Liver (tissue), 8 donors: ENCODE measurements at regions not wholly inside any gene's neighbourhood (a gene's known extent, or its start where the extent isn't known, plus 50 kb on each side); places are given as distances from the start of the nearest gene placed in this dataset.
"Not testable (repeated sequence)": the region's sequence is repeated elsewhere in the genome, so short reads cannot be mapped to it uniquely, and the experiment has no call there.

ENCODE experiments used
- DNase-seq: peaks from one replicate; pipeline ENCODE4 v3.0.0-alpha.2; 2017; ENCODE audit warnings: low spot score
- H3K27ac ChIP-seq, 2 donors: one replicate each; pipeline ENCODE4 v1.7.0; 2013; ENCODE audit warnings: inconsistent platforms in 2 of 2, low read length in 2 of 2, control low read depth in 1 of 2, low read depth in 1 of 2, mild to moderate bottlenecking in 1 of 2
- H3K27me3 ChIP-seq, 4 donors: one replicate each; pipeline versions ENCODE4 v1.6.1 to v1.7.0; 2013; ENCODE audit warnings: low read length in 3 of 4, inconsistent platforms in 1 of 4, mild to moderate bottlenecking in 1 of 4, moderate library complexity in 1 of 4; ENCODE audit not compliant: control insufficient read depth in 4 of 4, insufficient read depth in 4 of 4
- H3K36me3 ChIP-seq, 4 donors: one replicate each; pipeline versions ENCODE4 v1.6.1 to v1.7.0; 2013; ENCODE audit warnings: low read length in 3 of 4, mild to moderate bottlenecking in 3 of 4, low read depth in 1 of 4, moderate library complexity in 1 of 4; ENCODE audit not compliant: control insufficient read depth in 4 of 4, insufficient read depth in 3 of 4
- H3K4me1 ChIP-seq, 4 donors: one replicate each; pipeline versions ENCODE4 v1.6.1 to v1.7.0; 2013; ENCODE audit warnings: low read length in 3 of 4, mild to moderate bottlenecking in 3 of 4, moderate library complexity in 1 of 4; ENCODE audit not compliant: control insufficient read depth in 4 of 4, insufficient read depth in 4 of 4
- H3K4me3 ChIP-seq, 3 donors: one replicate each; pipeline versions ENCODE4 v1.6.1 to v1.7.0; 2013; ENCODE audit warnings: low read length in 3 of 3, control low read depth in 1 of 3, low read depth in 1 of 3, mild to moderate bottlenecking in 1 of 3
- H3K9ac ChIP-seq, 2 donors: one replicate each; pipeline ENCODE4 v1.7.0; 2013; ENCODE audit warnings: low read length in 2 of 2, mild to moderate bottlenecking in 2 of 2, moderate library complexity in 2 of 2, control low read depth in 1 of 2, low read depth in 1 of 2
- H3K9me3 ChIP-seq, 4 donors: one replicate each; pipeline versions ENCODE4 v1.6.1 to v1.7.0; 2013; ENCODE audit warnings: low read length in 3 of 4; ENCODE audit not compliant: control insufficient read depth in 4 of 4
- ATF3 ChIP-seq: IDR thresholded peaks from 2 replicates; pipeline ENCODE4 v1.6.1; 2016; ENCODE audit warnings: antibody characterized with exemption
- CTCF ChIP-seq: fragments of 150-350 bp; IDR thresholded peaks from 2 replicates; pipeline ENCODE4 v1.5.1; 2017; ENCODE audit warnings: improper control_type of control experiment, low read depth, low read length; ENCODE audit not compliant: missing input control
- EGR1 ChIP-seq, 2 donors: IDR thresholded peaks; 2 replicates each; pipeline ENCODE4 v1.6.1; 2016 to 2018; ENCODE audit warnings: antibody characterized with exemption in 2 of 2, low read depth in 2 of 2
- FOXA1 ChIP-seq: IDR thresholded peaks from 2 replicates; pipeline ENCODE4 v1.6.1; 2016; ENCODE audit warnings: antibody characterized with exemption
- FOXA2 ChIP-seq: IDR thresholded peaks from 2 replicates; pipeline ENCODE4 v1.6.1; 2016; ENCODE audit warnings: antibody characterized with exemption
- GABPA ChIP-seq, 2 donors: IDR thresholded peaks in 1 of 2; conservative IDR thresholded peaks in 1 of 2; 2 replicates each; pipeline ENCODE4 v1.6.1; 2016; ENCODE audit warnings: antibody characterized with exemption in 2 of 2, mild to moderate bottlenecking in 1 of 2, moderate library complexity in 1 of 2
- MAX ChIP-seq: IDR thresholded peaks from 2 replicates; pipeline ENCODE4 v1.6.1; 2016; ENCODE audit warnings: antibody characterized with exemption
- NR2F2 ChIP-seq: IDR thresholded peaks from 2 replicates; pipeline ENCODE4 v1.6.1; 2016; ENCODE audit warnings: antibody characterized with exemption
- RAD21 ChIP-seq, 2 donors: IDR thresholded peaks; 2 replicates each; pipeline ENCODE4 v1.6.1; 2016; ENCODE audit warnings: antibody characterized with exemption in 2 of 2, mild to moderate bottlenecking in 2 of 2
- REST ChIP-seq: IDR thresholded peaks from 2 replicates; pipeline ENCODE4 v1.6.1; 2016; ENCODE audit warnings: antibody characterized with exemption, mild to moderate bottlenecking
- RXRA ChIP-seq, 2 donors: IDR thresholded peaks; 2 replicates each; pipeline ENCODE4 v1.6.1; 2017 to 2018; ENCODE audit warnings: antibody characterized with exemption in 2 of 2, mild to moderate bottlenecking in 1 of 2
- SP1 ChIP-seq: IDR thresholded peaks from 2 replicates; pipeline ENCODE4 v1.6.1; 2018; ENCODE audit warnings: antibody characterized with exemption, mild to moderate bottlenecking
- ZBTB33 ChIP-seq: IDR thresholded peaks from 2 replicates; pipeline ENCODE4 v1.6.1; 2016; ENCODE audit warnings: antibody characterized with exemption
- WGBS: extraction: QIAGEN DNeasy Blood & Tissue Kit; methylation state at CpG from one replicate; pipeline ENCODE4 v1.1.7; 2013; 5-methylcytosine and 5-hydroxymethylcytosine counted together
- donor health status: healthy.
- donor health status: healthy.
- donor health status: healthy.
- donor health status: healthy.
- donor health status: healthy.

- DNase-seq, result no peak
- 73% methylated on average over 5 of the region's 5 CpGs for WGBS
- H3K27me3 ChIP-seq, result no peaks in the 10 kb centered on the region
- no peak overlapping the region for H3K4me3 ChIP-seq
- no peak for TF ChIP-seq NR2F2
- no peak for TF ChIP-seq RXRA (IDR thresholded peaks at IDR 0.05)
- no peak for TF ChIP-seq GABPA (IDR thresholded peaks at IDR 0.05 in 1 of 2, conservative IDR thresholded peaks at IDR 0.05 in 1 of 2)
- TF ChIP-seq ATF3, result no peak
- TF ChIP-seq FOXA1, result no peak
- H3K36me3 ChIP-seq, result no peaks in the 10 kb centered on the region
- H3K9ac ChIP-seq, result no peak overlapping the region
- no peaks in the 10 kb centered on the region for H3K4me1 ChIP-seq
- H3K27ac ChIP-seq, result no peak overlapping the region
- H3K9me3 ChIP-seq, result no peaks in the 10 kb centered on the region
These were observed 281.1 kb upstream of the PROK2 start for GRCh38 chr3:72065872-72066641.

GRCh38 chr3:72065236-72065635 is 280.3 kb upstream of the PROK2 start:
- H3K9me3 ChIP-seq, result no peaks in the 10 kb centered on the region
- no peaks in the 10 kb centered on the region for H3K36me3 ChIP-seq
- no peaks in the 10 kb centered on the region for H3K4me1 ChIP-seq
- H3K27me3 ChIP-seq, result no peaks in the 10 kb centered on the region
- no peak overlapping the region for H3K9ac ChIP-seq
- H3K27ac ChIP-seq, result no peak overlapping the region
- H3K4me3 ChIP-seq, result no peak overlapping the region
- TF ChIP-seq SP1, result no peak
- no peak for TF ChIP-seq MAX
- TF ChIP-seq ATF3, result no peak
- no peak for TF ChIP-seq CTCF
- TF ChIP-seq REST, result no peak
- no peak for TF ChIP-seq NR2F2
- TF ChIP-seq RXRA (IDR thresholded peaks at IDR 0.05), result no peak
- no peak for TF ChIP-seq ZBTB33
- no peak for TF ChIP-seq EGR1 (IDR thresholded peaks at IDR 0.05; ENCODE audit: low read depth in 2 of 2)
- no peak for TF ChIP-seq RAD21 (IDR thresholded peaks at IDR 0.05)
- no peak for TF ChIP-seq GABPA (IDR thresholded peaks at IDR 0.05 in 1 of 2, conservative IDR thresholded peaks at IDR 0.05 in 1 of 2)
- no peak for TF ChIP-seq FOXA2
- 90% methylated on average over 1 of the region's 1 CpG for WGBS
- no peak for DNase-seq

- not testable (repeated sequence) for H3K4me1 ChIP-seq, H3K36me3 ChIP-seq, H3K27ac ChIP-seq, DNase-seq, H3K9ac ChIP-seq, H3K9me3 ChIP-seq, H3K4me3 ChIP-seq, H3K27me3 ChIP-seq
- 41% methylated on average over 2 of the region's 2 CpGs for WGBS
These were observed 279.8 kb upstream of the PROK2 start for GRCh38 chr3:72064727-72065126.
